ENCODE measurements at regions not wholly inside any gene's neighbourhood (a gene's known extent, or its start where the extent isn't known, plus 50 kb on each side); places are given as distances from the start of the nearest gene placed in this dataset.
"Not testable (repeated sequence)": the region's sequence is repeated elsewhere in the genome, so short reads cannot be mapped to it uniquely, and the experiment has no call there.

DNA sequence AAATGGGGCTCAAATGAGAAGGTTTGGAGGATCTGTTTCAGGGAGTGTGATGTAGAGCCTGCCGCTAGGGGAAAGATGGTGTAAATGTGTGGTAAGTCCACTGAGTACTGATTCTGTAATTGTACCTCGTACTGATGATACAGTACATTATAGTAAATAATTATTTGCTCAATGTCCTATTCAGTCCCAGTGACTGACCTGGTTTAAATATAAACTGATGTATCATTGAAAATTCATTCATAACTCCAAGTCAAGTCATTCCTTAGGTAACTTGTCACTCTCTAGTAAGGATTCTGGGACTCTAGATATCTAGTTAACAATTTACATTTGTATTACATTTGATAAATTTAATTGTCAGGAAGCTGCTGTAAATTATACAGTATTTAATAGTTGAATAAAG is 667.3 kb downstream of the DTWD2 start:
- H3K27me3 Mint-ChIP-seq, result no peaks in the 10 kb centered on the region
- H3K27ac Mint-ChIP-seq, result no peak overlapping the region

DNA sequence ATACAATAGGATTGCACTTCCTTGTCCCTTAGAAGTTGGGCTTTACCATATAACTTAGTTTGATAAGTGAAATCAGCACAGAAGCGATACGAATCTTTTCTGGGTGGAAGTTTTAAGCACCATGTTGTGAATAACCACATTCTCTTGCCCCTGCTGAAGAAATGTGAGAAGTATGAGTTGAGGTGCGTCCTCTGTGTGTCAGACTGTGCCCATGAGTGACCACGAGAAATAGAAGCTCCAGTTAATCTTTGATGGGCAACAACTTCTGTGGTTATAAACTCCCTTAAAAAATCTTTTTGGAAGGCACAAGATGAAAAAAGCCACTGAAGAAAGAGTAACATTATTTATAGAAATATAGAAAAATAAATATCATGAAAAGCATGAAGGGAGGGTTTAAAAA is 668.2 kb downstream of the DTWD2 start:
- Mint-ChIP-seq H3K27ac (no peak overlapping the region), H3K27me3 (no peaks in the 10 kb centered on the region), H3K36me3 (no peaks in the 10 kb centered on the region), H3K9me3 (ENCODE audit: low read depth) (peaks cover 9% of the 10 kb centered on the region), H3K4me1 (ENCODE audit: low read depth) (no peaks in the 10 kb centered on the region), H3K4me3 (no peak overlapping the region)

More for the DNA sequence above, 667.3 kb downstream of the DTWD2 start:
- H3K4me3 Mint-ChIP-seq, result no peak overlapping the region
- H3K36me3 Mint-ChIP-seq, result no peaks in the 10 kb centered on the region
- H3K4me1 Mint-ChIP-seq (ENCODE audit: low read depth), result no peaks in the 10 kb centered on the region
- H3K9me3 Mint-ChIP-seq (ENCODE audit: low read depth), result peaks cover 9% of the 10 kb centered on the region

DNA sequence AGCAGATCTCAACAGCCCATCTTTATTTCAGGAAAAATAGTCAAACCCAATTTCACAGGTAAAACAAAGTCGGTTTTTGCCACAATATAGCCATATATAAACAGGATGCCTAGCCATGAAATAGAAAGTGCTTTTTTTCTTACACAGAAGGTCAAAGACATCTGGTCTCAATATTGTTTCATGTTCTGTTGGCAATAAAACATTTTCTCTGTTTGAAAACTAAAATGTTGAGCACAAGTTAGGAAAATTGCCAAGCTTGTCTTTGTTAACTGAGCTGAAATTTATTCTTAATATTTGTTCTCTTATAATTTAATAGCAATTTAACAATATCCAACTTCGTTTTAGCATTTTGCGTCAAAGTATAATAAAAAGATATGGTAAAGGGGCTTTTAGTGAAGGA is 673.4 kb downstream of the DTWD2 start:
- no peak overlapping the region for H3K27ac Mint-ChIP-seq
- H3K4me1 Mint-ChIP-seq (ENCODE audit: low read depth), result no peaks in the 10 kb centered on the region
- no peaks in the 10 kb centered on the region for H3K27me3 Mint-ChIP-seq
- H3K36me3 Mint-ChIP-seq, result no peaks in the 10 kb centered on the region
- H3K9me3 Mint-ChIP-seq (ENCODE audit: low read depth), result peaks cover 4% of the 10 kb centered on the region
- no peak overlapping the region for H3K4me3 Mint-ChIP-seq

DNA sequence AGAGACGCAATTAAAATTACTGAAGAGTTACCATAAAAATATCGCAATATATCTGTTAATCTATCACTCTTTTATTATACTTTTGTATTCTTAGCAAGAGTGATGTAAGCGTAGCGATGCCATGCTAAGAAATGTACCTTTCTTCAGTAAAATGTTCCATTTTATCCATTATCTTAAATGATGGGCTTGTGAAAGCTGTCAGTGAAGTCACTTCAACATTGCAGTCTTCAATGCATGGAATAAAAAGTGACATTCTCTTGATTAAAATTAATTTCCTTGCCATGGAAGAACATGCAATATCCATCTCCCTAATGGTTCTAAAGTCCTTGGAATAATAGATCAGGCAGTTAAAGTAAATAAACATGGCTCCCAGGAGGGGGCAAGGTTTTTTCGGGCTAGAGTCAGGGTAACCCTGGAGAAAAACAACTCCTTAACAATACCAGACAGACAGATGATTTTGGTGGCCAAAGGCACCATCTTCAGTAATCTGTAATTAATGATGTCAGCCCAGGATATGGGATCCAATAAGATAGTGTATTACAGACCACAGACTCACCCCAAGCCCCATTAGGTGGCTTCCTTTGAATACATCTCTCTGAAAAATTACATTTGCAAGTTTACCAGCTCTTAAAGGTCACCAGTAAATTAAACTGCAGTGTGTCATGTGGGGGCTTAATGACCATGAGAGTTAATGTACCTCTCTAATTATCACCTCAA is 677.1 kb downstream of the DTWD2 start:
- H3K27me3 Mint-ChIP-seq, result no peaks in the 10 kb centered on the region
- H3K4me3 Mint-ChIP-seq, result no peak overlapping the region
- H3K36me3 Mint-ChIP-seq, result no peaks in the 10 kb centered on the region
- H3K27ac Mint-ChIP-seq, result no peak overlapping the region
- H3K4me1 Mint-ChIP-seq (ENCODE audit: low read depth), result no peaks in the 10 kb centered on the region
- H3K9me3 Mint-ChIP-seq (ENCODE audit: low read depth), result peaks cover 4% of the 10 kb centered on the region

DNA sequence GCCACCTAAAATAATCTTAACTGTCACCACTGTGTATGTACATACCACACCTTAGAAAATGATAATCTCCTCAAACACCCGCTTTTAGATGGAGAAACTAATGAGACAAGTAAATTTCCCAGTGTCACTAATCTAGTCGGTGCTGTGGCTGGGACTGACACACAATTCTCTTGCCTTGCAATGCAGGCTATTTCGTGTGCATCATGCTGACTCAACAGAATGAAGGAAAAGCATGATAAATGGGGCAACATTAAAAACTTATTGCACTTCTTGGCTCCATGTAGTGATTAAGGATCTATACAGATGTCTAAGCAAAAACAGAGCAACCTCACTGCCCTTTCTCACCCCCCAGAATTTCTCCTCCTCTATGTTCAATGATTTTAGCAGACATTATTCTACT is 677.9 kb downstream of the DTWD2 start:
- Mint-ChIP-seq H3K27ac (no peak overlapping the region), H3K27me3 (no peaks in the 10 kb centered on the region), H3K36me3 (no peaks in the 10 kb centered on the region), H3K9me3 (ENCODE audit: low read depth) (peaks cover 4% of the 10 kb centered on the region), H3K4me1 (ENCODE audit: low read depth) (no peaks in the 10 kb centered on the region), H3K4me3 (no peak overlapping the region)

DNA sequence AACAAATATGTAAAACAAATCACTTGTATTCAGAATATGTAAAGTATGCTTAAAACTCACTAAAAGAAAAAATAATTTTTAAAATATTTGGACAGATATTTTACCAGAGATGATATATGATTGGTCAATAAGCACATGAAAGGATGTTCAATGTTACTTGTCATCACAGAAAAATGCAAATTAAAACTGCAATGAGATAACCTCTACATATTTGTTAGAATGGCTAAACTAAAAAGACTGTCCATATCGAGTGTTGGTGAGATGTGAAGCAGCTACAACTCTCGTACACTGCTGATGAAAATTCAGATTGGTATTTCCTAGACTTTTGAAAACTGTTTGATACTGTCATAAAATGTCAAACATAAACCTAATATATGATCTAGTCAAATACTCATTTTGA is 685.1 kb downstream of the DTWD2 start:
- Mint-ChIP-seq H3K27ac (no peak overlapping the region), H3K4me1 (ENCODE audit: low read depth) (no peaks in the 10 kb centered on the region), H3K9me3 (ENCODE audit: low read depth) (no peaks in the 10 kb centered on the region), H3K27me3 (no peaks in the 10 kb centered on the region), H3K4me3 (no peak overlapping the region), H3K36me3 (no peaks in the 10 kb centered on the region)

DNA sequence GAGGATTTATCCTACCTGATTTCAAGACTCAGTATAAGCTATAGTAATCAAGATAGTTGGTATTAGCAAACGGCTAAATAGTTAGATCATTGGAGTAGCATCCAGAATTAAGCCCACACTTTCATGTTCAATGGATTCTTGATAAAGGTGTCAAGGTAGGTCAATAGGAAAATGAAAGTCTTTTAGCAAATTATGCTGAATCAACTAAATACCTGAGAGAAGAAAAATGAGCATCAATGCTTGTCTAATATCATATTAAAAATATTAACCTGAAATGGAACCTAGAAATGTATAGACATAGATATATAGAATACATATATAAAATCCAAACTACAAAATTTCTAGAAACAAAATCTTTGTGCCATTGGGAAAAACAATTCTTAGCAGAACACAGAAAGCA is 685.6 kb downstream of the DTWD2 start:
- H3K9me3 Mint-ChIP-seq (ENCODE audit: low read depth), result no peaks in the 10 kb centered on the region
- no peak overlapping the region for H3K4me3 Mint-ChIP-seq
- H3K36me3 Mint-ChIP-seq, result no peaks in the 10 kb centered on the region

DNA sequence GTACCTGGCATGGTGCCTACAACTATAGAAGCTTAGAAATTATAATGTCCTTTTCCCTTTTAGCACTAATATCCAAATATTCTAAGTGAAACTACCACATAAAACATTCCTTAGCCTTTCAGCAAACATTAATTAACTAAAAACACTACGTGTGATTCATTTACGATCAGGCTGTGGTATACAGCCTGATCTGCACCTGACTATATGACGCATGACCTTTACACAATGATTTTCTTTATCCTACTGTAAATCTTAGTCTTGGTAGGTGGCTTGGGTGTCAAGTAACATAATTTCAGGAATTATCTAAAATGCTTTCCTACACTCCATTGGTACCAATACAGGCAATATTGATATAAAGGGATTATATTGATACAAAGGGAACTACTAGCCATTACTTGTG is 686.7 kb downstream of the DTWD2 start:
- H3K9me3 Mint-ChIP-seq (ENCODE audit: low read depth), result no peaks in the 10 kb centered on the region
- H3K4me3 Mint-ChIP-seq, result no peak overlapping the region
- no peak overlapping the region for H3K27ac Mint-ChIP-seq
- no peaks in the 10 kb centered on the region for H3K27me3 Mint-ChIP-seq
- H3K4me1 Mint-ChIP-seq (ENCODE audit: low read depth), result no peaks in the 10 kb centered on the region
- H3K36me3 Mint-ChIP-seq, result no peaks in the 10 kb centered on the region

More for the DNA sequence above, 685.6 kb downstream of the DTWD2 start:
- Mint-ChIP-seq H3K4me1 (ENCODE audit: low read depth) (no peaks in the 10 kb centered on the region), H3K27me3 (no peaks in the 10 kb centered on the region), H3K27ac (no peak overlapping the region)

DNA sequence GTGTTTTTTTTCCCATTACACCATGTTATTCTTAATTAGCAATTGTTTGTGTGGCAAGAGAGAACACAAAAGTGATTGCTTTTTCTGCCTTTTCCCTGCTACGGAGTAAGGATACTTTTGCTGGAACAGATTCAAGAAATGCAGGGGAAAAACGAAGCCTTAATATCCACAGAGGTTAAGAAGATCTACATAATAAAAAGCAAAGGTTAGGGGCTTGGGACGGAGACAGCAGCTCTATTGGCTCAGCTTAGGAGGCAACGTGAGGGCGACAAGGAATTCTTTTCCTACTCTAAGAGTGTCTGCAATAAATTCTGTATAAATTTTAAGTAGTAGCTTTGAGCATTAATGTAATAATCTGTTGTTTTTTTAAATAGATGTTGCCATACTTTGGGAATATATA is 693.3 kb downstream of the DTWD2 start:
- no peaks in the 10 kb centered on the region for H3K36me3 Mint-ChIP-seq
- H3K9me3 Mint-ChIP-seq (ENCODE audit: low read depth), result no peaks in the 10 kb centered on the region
- no peak overlapping the region for H3K4me3 Mint-ChIP-seq
- H3K27me3 Mint-ChIP-seq, result no peaks in the 10 kb centered on the region
- no peak overlapping the region for H3K27ac Mint-ChIP-seq
- H3K4me1 Mint-ChIP-seq (ENCODE audit: low read depth), result no peaks in the 10 kb centered on the region

DNA sequence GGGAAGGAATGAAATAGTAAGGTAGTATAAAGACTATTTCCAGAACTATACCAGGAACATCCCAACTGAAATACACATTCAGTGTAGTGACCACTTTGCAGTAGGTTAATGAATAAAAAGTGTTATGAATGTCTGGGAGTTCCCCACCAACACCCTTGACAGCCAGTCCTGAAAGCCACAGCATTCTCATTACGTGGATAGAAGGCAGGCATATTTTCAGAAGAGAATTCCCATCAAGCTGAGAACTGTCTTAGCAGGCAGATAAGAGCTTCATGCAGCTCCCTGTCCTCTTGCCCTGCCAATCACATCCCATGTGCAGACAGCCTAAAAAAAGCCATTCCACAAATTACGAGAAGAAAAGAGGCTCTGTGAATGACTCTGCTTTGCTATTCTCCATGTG is 695.0 kb downstream of the DTWD2 start:
- Mint-ChIP-seq H3K4me1 (ENCODE audit: low read depth) (no peaks in the 10 kb centered on the region), H3K27me3 (no peaks in the 10 kb centered on the region), H3K9me3 (ENCODE audit: low read depth) (no peaks in the 10 kb centered on the region), H3K4me3 (no peak overlapping the region), H3K27ac (no peak overlapping the region), H3K36me3 (no peaks in the 10 kb centered on the region)

DNA sequence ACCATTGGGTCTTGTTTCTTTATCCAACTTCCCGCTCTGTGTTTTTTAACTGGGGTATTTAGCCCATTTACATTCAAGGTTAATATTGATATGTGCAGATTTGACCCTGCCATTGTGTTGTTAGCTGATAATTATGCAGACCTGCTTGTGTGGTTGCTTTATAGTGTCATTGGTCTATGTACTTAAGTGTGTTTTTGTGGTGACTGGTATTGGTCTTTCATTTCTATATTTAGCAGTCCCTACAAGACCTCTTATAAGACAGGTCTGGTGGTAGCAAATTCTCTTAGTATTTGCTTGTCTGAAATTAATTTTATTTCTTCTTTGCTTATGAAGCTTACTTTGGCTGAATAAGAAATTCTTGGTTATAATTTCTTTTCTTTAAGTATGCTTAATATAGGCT is 698.1 kb downstream of the DTWD2 start:
- Mint-ChIP-seq H3K4me3 (no peak overlapping the region), H3K36me3 (no peaks in the 10 kb centered on the region), H3K9me3 (ENCODE audit: low read depth) (no peaks in the 10 kb centered on the region), H3K27me3 (no peaks in the 10 kb centered on the region), H3K4me1 (ENCODE audit: low read depth) (no peaks in the 10 kb centered on the region), H3K27ac (no peak overlapping the region)

DNA sequence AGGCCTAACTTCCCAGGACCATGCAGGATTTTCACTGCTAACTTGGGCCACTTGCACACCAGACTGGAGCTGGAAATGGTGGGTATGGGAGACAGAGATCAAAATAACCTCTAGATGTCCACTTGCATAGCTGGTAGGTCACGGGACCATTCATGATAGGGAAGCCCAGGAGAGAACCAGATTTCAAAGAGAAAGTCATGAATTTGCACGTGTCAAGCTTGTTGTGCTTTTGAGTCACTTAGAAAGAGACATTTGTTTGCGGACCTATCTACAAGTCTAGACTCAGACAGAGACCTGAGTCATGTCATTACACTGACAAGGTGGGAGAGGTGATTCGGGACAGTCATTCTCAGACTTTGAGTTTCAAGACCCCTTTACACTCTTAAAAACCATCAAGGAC is 704.1 kb downstream of the DTWD2 start:
- not testable (repeated sequence) for H3K27me3 Mint-ChIP-seq; H3K9me3 Mint-ChIP-seq (ENCODE audit: low read depth); H3K36me3 Mint-ChIP-seq; H3K4me3 Mint-ChIP-seq; H3K4me1 Mint-ChIP-seq (ENCODE audit: low read depth); H3K27ac Mint-ChIP-seq

DNA sequence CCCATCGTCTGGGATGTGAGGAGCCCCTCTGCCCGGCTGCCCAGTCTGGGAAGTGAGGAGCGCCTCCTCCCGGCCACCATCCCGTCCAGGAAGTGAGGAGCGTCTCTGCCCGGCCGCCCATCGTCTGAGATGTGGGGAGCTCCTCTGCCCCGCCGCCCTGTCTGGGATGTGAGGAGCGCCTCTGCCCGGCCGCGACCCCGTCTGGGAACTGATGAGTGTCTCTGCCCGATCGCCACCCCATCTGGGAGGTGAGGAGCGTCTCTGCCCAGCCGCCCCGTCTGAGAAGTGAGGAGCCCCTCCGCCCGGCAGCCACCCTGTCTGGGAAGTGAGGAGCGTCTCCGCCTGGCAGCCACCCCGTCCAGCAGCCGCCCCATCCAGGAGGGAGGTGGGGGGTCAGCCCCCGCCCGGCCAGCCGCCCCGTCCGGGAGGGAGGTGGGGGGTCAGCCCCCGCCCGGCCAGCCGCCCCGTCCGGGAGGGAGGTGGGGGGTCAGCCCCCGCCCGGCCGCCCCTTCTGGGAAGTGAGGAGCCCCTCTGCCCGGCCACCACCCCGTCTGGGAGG is 705.8 kb downstream of the DTWD2 start:
- H3K36me3 Mint-ChIP-seq; H3K4me3 Mint-ChIP-seq; H3K27me3 Mint-ChIP-seq; H3K9me3 Mint-ChIP-seq (ENCODE audit: low read depth); H3K4me1 Mint-ChIP-seq (ENCODE audit: low read depth); H3K27ac Mint-ChIP-seq: not testable (repeated sequence)

DNA sequence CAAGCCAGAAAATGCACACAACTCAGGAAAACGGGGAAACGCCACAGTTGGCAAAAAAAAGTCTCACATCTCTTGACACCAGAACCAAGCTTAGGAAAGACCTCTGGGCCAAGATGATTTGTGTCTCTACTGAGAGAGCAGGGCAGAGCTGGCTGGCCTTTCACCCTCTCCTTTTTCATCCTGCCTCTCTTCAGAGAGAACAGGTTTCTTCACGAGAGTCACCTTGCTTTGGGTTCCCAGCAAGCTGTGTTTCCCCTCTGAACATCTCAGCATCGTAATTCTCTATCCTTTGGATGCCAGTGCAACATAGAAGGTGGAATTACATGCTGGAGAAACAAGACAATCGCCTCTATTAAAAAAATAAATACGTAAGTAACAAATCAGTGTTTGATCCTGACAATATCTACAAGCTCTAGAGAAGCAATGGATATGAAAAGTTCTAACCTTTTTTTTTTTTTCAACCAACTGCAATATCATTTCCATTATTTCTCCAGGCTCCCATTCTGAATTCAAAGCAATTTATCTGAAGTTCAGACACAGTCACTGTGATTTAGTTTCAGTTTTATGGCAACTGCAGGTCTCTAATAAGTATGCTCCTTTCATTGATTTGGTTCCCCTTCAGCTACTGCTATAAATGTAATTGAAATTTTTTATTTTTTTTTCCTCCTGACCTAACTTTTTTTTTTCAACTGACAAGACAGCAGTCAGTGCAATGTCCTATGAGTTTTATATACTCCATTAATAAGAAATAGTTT is 708.6 kb downstream of the DTWD2 start:
- Mint-ChIP-seq H3K36me3 (peaks cover 2% of the 10 kb centered on the region), H3K27me3 (no peaks in the 10 kb centered on the region), H3K9me3 (ENCODE audit: low read depth) (peaks cover 10% of the 10 kb centered on the region), H3K4me1 (ENCODE audit: low read depth) (no peaks in the 10 kb centered on the region), H3K27ac (no peak overlapping the region), H3K4me3 (no peak overlapping the region)

DNA sequence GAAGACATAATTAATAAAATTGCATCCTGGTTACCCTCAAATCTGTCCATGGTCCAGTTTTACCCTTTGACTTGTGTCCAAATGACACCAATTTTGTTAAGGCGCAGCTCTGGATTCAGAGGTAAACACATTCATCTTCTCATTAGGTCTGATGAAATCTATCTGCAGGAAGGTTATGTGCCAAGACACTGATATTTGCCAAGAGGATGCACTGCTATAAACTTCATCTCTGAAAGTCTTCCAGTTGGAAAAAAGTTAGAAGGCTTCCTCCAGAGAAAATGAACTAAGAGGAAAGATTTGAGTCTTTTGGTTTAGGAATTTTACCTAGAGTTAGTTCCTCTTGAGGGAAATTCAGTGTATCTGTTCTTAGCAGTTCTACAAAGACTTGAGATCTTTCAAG is 717.8 kb downstream of the DTWD2 start:
- Mint-ChIP-seq H3K4me3 (no peak overlapping the region), H3K4me1 (ENCODE audit: low read depth) (no peaks in the 10 kb centered on the region), H3K9me3 (ENCODE audit: low read depth) (peaks cover 3% of the 10 kb centered on the region), H3K27ac (no peak overlapping the region), H3K36me3 (no peaks in the 10 kb centered on the region), H3K27me3 (no peaks in the 10 kb centered on the region)

DNA sequence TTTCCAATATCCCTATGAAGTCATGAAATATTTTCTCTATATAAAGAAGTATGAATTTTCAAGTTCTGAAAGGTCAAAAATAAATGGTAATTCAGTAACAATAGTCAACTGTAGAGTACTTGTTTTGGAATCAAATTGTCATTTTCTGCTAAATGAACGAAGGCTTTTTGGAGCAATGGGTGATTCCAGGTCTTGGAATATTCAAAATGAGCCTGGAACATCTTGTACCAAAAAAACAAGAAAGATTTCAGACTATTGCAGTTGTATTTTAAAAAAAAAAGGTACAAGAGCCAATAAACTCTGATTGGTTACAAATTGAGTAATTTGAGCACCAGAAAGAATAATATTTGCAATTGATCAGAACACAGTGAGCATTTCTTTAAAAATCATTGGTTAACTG is 730.1 kb downstream of the DTWD2 start:
- H3K27me3 Mint-ChIP-seq, result no peaks in the 10 kb centered on the region
- no peaks in the 10 kb centered on the region for H3K36me3 Mint-ChIP-seq
- peaks cover 8% of the 10 kb centered on the region for H3K9me3 Mint-ChIP-seq (ENCODE audit: low read depth)
- H3K27ac Mint-ChIP-seq, result no peak overlapping the region
- no peak overlapping the region for H3K4me3 Mint-ChIP-seq
- H3K4me1 Mint-ChIP-seq (ENCODE audit: low read depth), result no peaks in the 10 kb centered on the region
